K562 (cell line): ENCODE measurements at regions not wholly inside any gene's neighbourhood (a gene's known extent, or its start where the extent isn't known, plus 50 kb on each side); places are given as distances from the start of the nearest gene placed in this dataset.

ENCODE experiments used
- CBX2 ChIP-seq: fragments of 200-600 bp; sonication (generic); IDR thresholded peaks from one replicate; pipeline ENCODE4 v1.6.1; 2012; ENCODE audit warnings: mild to moderate bottlenecking, low read length, inconsistent platforms; ENCODE audit not compliant: insufficient read depth, poor library complexity, severe bottlenecking
- ELF1 ChIP-seq: fragments of 200-800 bp; sonication (Bioruptor generic); IDR thresholded peaks from 2 replicates; pipeline ENCODE4 v1.6.1; 2016; ENCODE audit warnings: missing genetic modification characterization, missing compliant biosample characterization
- ESRRA ChIP-seq: fragments of 450-650 bp; IDR thresholded peaks from 2 replicates; pipeline ENCODE4 v1.6.1; 2014; ENCODE audit warnings: low read depth, mild to moderate bottlenecking, moderate library complexity, borderline replicate concordance
- ETS2 ChIP-seq: IDR thresholded peaks from 2 replicates; pipeline ENCODE4 v1.6.1; 2016; ENCODE audit warnings: borderline replicate concordance, missing genetic modification characterization, mild to moderate bottlenecking, moderate library complexity, missing compliant biosample characterization; ENCODE audit not compliant: poor library complexity, severe bottlenecking
- ETV1 ChIP-seq: fragments of 450-650 bp; conservative IDR thresholded peaks from 2 replicates; pipeline ENCODE4 v1.6.1; 2016; ENCODE audit warnings: missing genetic modification characterization, control low read depth, low read depth, missing compliant biosample characterization
- GABPB2 ChIP-seq: fragments of 250-450 bp; sonication (Bioruptor Pico); conservative IDR thresholded peaks from 2 replicates; pipeline ENCODE4 v1.5.1; 2021; ENCODE audit warnings: mild to moderate bottlenecking
- JUN ChIP-seq, 2 experiments: sonication (generic) in 1 of 2; formaldehyde crosslinking in 1 of 2; IDR thresholded peaks; 2 replicates each; pipeline versions ENCODE4 v1.6.1 to v1.8.0; 2012 to 2022; ENCODE audit warnings: borderline replicate concordance in 2 of 2, mild to moderate bottlenecking in 2 of 2, improper control_type of control experiment in 1 of 2, low read depth in 1 of 2, low read length in 1 of 2, missing genetic modification reagents in 1 of 2
- KLF1 ChIP-seq: fragments of 450-650 bp; IDR thresholded peaks from 2 replicates; pipeline ENCODE4 v1.6.1; 2016; ENCODE audit warnings: missing genetic modification characterization, missing compliant biosample characterization
- L3MBTL2 ChIP-seq: fragments of 450-650 bp; IDR thresholded peaks from 2 replicates; pipeline ENCODE4 v1.6.1; 2016; ENCODE audit warnings: mild to moderate bottlenecking, moderate library complexity
- MAZ ChIP-seq, 2 experiments: fragments of 450-650 bp in 1 of 2; sonication (generic) in 1 of 2; formaldehyde crosslinking; IDR thresholded peaks in 1 of 2; conservative IDR thresholded peaks in 1 of 2; 2 replicates each; pipeline versions ENCODE4 v1.4.0 to v1.5.0; 2020; ENCODE audit warnings: mild to moderate bottlenecking in 1 of 2, missing genetic modification reagents in 1 of 2
- NCOA1 ChIP-seq: fragments of 450-650 bp; IDR thresholded peaks from 2 replicates; pipeline ENCODE4 v1.6.1; 2016; ENCODE audit warnings: low read depth
- NONO ChIP-seq, 2 experiments: fragments of 200-400 bp in 1 of 2; fragments of 450-650 bp in 1 of 2; formaldehyde crosslinking in 1 of 2; IDR thresholded peaks; 2 replicates each; pipeline ENCODE4 v1.6.1; 2017; ENCODE audit warnings: low read depth in 2 of 2, mild to moderate bottlenecking in 2 of 2, moderate library complexity in 2 of 2, low read length in 1 of 2
- NR1H2 ChIP-seq: sonication (generic); formaldehyde crosslinking; IDR thresholded peaks from 2 replicates; pipeline ENCODE4 v1.4.0; 2020; ENCODE audit warnings: mild to moderate bottlenecking, missing genetic modification reagents
- NR4A1 ChIP-seq, 2 experiments: fragments of 250-450 bp in 1 of 2; fragments of 450-650 bp in 1 of 2; sonication (Bioruptor Pico) in 1 of 2; IDR thresholded peaks; 2 replicates each; pipeline versions ENCODE4 v1.4.0 to v1.6.1; 2016 to 2020; ENCODE audit warnings: mild to moderate bottlenecking in 2 of 2, missing compliant biosample characterization in 1 of 2, missing genetic modification characterization in 1 of 2, moderate library complexity in 1 of 2
- PCBP1 ChIP-seq: fragments of 200-400 bp; formaldehyde crosslinking; IDR thresholded peaks from 2 replicates; pipeline ENCODE4 v1.6.1; 2018; ENCODE audit warnings: mild to moderate bottlenecking, low read depth, low read length; ENCODE audit not compliant: poor library complexity, severe bottlenecking
- PHF20 ChIP-seq: fragments of 450-650 bp; IDR thresholded peaks from 2 replicates; pipeline ENCODE4 v1.6.1; 2018; ENCODE audit not compliant: partially characterized antibody
- PHTF2 ChIP-seq: fragments of 250-450 bp; sonication (Bioruptor Pico); IDR thresholded peaks from 2 replicates; pipeline ENCODE4 v1.5.0; 2021; ENCODE audit warnings: mild to moderate bottlenecking
- PRDM10 ChIP-seq: fragments of 450-650 bp; IDR thresholded peaks from 2 replicates; pipeline ENCODE4 v1.6.1; 2018; ENCODE audit not compliant: partially characterized antibody
- SIX5 ChIP-seq, 2 experiments: IDR thresholded peaks; 2 replicates each; pipeline ENCODE4 v1.6.1; 2011; ENCODE audit warnings: low read length in 2 of 2, borderline replicate concordance in 1 of 2, low read depth in 1 of 2, mild to moderate bottlenecking in 1 of 2, moderate library complexity in 1 of 2; ENCODE audit not compliant: insufficient read depth in 1 of 2
- SLC30A9 ChIP-seq: fragments of 250-450 bp; sonication (Bioruptor Pico); IDR thresholded peaks from 2 replicates; pipeline ENCODE4 v1.8.0; 2022; ENCODE audit warnings: mild to moderate bottlenecking, moderate library complexity
- SP1 ChIP-seq: sonication (generic); formaldehyde crosslinking; IDR thresholded peaks from 2 replicates; pipeline ENCODE4 v1.8.1; 2022; ENCODE audit warnings: mild to moderate bottlenecking, missing genetic modification reagents
- XRCC3 ChIP-seq: fragments of 450-650 bp; IDR thresholded peaks from 2 replicates; pipeline ENCODE4 v1.6.1; 2017; ENCODE audit warnings: mild to moderate bottlenecking, moderate library complexity
- YBX1 ChIP-seq: fragments of 450-650 bp; IDR thresholded peaks from 2 replicates; pipeline ENCODE4 v1.7.1; 2016; ENCODE audit warnings: mild to moderate bottlenecking
- ZEB2 ChIP-seq: fragments of 450-650 bp; IDR thresholded peaks from 2 replicates; pipeline ENCODE4 v1.6.1; 2016
- ZNF212 ChIP-seq: fragments of 450-650 bp; formaldehyde crosslinking; IDR thresholded peaks from 2 replicates; pipeline ENCODE4 v1.4.0; 2020; ENCODE audit warnings: mild to moderate bottlenecking
- ZNF24 ChIP-seq: fragments of 450-650 bp; IDR thresholded peaks from 2 replicates; pipeline ENCODE4 v1.6.1; 2016
- ZNF324 ChIP-seq: fragments of 250-450 bp; sonication (Bioruptor Pico); IDR thresholded peaks from 2 replicates; pipeline ENCODE4 v1.4.0; 2020; ENCODE audit warnings: mild to moderate bottlenecking
- ZNF717 ChIP-seq: fragments of 250-450 bp; sonication (Bioruptor Pico); IDR thresholded peaks from 2 replicates; pipeline ENCODE4 v1.5.0; 2021

DNA sequence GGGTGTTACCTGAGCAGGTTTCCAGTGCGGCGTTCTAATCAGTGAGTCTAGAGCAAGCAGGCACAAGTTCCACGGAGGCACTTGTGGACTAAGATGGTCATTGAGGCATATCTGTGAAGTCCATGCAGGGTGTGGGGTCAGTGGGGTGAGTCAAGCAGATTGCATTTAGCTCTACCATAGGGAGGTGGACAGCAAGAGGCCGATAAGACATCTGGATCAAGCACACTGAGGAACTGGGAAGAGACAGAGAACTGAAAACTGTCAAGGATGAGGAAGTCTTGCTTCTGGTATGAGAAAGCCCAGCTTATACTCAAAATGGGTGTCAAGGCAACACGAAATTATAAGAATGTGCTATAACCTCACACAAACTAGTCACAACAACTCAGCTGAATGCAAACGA is 61.2 kb upstream of the SLC39A10 start (continued):
- TF ChIP-seq PRDM10 (no peak), L3MBTL2 (no peak; the same call in 1 of the 2 replicates), NCOA1 (peak; percentile 59; the same call in 1 of the 2 replicates), KLF1 (tag) (no peak), ZNF24 (no peak), SP1 (CRISPR knock-in tag) (no peak), PHTF2 (CRISPR knock-in tag) (no peak), CBX2 (no peak), ZEB2 (peak; percentile 89; the same call in 1 of the 2 replicates), SIX5 (IDR thresholded peaks at IDR 0.05; ENCODE audit: borderline replicate concordance in 1 of 2, insufficient read depth in 1 of 2, low read depth in 1 of 2, low read length in 2 of 2) (no peak), NR1H2 (CRISPR knock-in tag) (no peak), ZNF324 (CRISPR knock-in tag) (no peak), PCBP1 (no peak), ZNF717 (CRISPR knock-in tag) (no peak), SLC30A9 (CRISPR knock-in tag) (no peak), ETS2 (tag) (no peak), GABPB2 (no peak), ZNF212 (CRISPR knock-in tag) (no peak), XRCC3 (no peak; the same call in 1 of the 2 replicates), JUN (IDR thresholded peaks at IDR 0.05; ENCODE audit: borderline replicate concordance, low read depth, low read length) (0 out of 2 replicates have a peak, but pooled peaks have one; percentile 7), JUN (CRISPR knock-in tag; IDR thresholded peaks at IDR 0.05; ENCODE audit: borderline replicate concordance) (no peak), PHF20 (no peak), ETV1 (tag) (no peak), MAZ (CRISPR knock-in tag; conservative IDR thresholded peaks at IDR 0.05 in 1 of 2, IDR thresholded peaks at IDR 0.05 in 1 of 2) (peak; percentile 35 to 56; a peak in 1 of 4 replicates), YBX1 (no peak), ELF1 (0 out of 2 replicates have a peak, but pooled peaks have one; percentile 45), NONO (IDR thresholded peaks at IDR 0.05; ENCODE audit: low read depth in 2 of 2, low read length in 1 of 2) (no peak), NR4A1 (CRISPR knock-in tag; IDR thresholded peaks at IDR 0.05) (no peak), NR4A1 (tag; IDR thresholded peaks at IDR 0.05) (no peak), ESRRA (no peak)
